NCI-H345 treated with DMSO at 0.1 percent for 48 hours (cell line): ENCODE measurements at regions not wholly inside any gene's neighbourhood (a gene's known extent, or its start where the extent isn't known, plus 50 kb on each side); places are given as distances from the start of the nearest gene placed in this dataset.

ENCODE experiments used
- DNase-seq: peaks from one replicate; lab custom pipeline; 2025; ENCODE audit not compliant: unreplicated experiment; lab: John Stamatoyannopoulos, UW

GRCh38 chr11:20311444-20311843 lies 52.1 kb upstream of the HTATIP2 start:
- DNase-seq = no peak

GRCh38 chr11:20310596-20311394 lies 52.7 kb upstream of the HTATIP2 start:
- DNase-seq = no peak

- no peak for DNase-seq
Observed at GRCh38 chr11:20310137-20310536, 53.4 kb upstream of the HTATIP2 start.

GRCh38 chr11:20309231-20310025 lies 54.1 kb upstream of the HTATIP2 start:
- DNase-seq = no peak

- no peak for DNase-seq
Observed at GRCh38 chr11:20308601-20309000, 54.9 kb upstream of the HTATIP2 start.

GRCh38 chr11:20303391-20303965 lies 60.0 kb upstream of the HTATIP2 start:
- DNase-seq = no peak

- no peak for DNase-seq
Observed at GRCh38 chr11:20293992-20294391, 69.5 kb upstream of the HTATIP2 start.

GRCh38 chr11:20293531-20293930 lies 70.0 kb upstream of the HTATIP2 start:
- DNase-seq = no peak

GRCh38 chr11:20289732-20290131 lies 73.8 kb upstream of the HTATIP2 start:
- no peak for DNase-seq

GRCh38 chr11:20283475-20283874 lies 80.0 kb upstream of the HTATIP2 start:
- DNase-seq = no peak

- no peak for DNase-seq
Observed at GRCh38 chr11:20278727-20279126, 84.8 kb upstream of the HTATIP2 start.

GRCh38 chr11:20277014-20277413 lies 86.5 kb upstream of the HTATIP2 start:
- no peak for DNase-seq

GRCh38 chr11:20275987-20276965 lies 87.2 kb upstream of the HTATIP2 start:
- DNase-seq = no peak

GRCh38 chr11:20274031-20274430 lies 89.5 kb upstream of the HTATIP2 start:
- DNase-seq = peak; percentile 94

- no peak for DNase-seq
Observed at GRCh38 chr11:20261526-20261925, 101.3 kb upstream of the DBX1 start.

GRCh38 chr11:20260307-20260706 lies 100.0 kb upstream of the DBX1 start:
- no peak for DNase-seq

GRCh38 chr11:20259506-20259905 lies 99.2 kb upstream of the DBX1 start:
- no peak for DNase-seq

GRCh38 chr11:20258376-20258895 lies 98.2 kb upstream of the DBX1 start:
- DNase-seq = no peak

GRCh38 chr11:20256925-20257324 lies 96.7 kb upstream of the DBX1 start:
- no peak for DNase-seq

- no peak for DNase-seq
Observed at GRCh38 chr11:20253796-20254195, 93.5 kb upstream of the DBX1 start.

- no peak for DNase-seq
Observed at GRCh38 chr11:20251496-20251895, 91.2 kb upstream of the DBX1 start.
